Ovary (tissue), 7 donors: ENCODE measurements at regions not wholly inside any gene's neighbourhood (a gene's known extent, or its start where the extent isn't known, plus 50 kb on each side); places are given as distances from the start of the nearest gene placed in this dataset.
A peak's percentile ranks its signal among the peaks of the same experiment; 100 is the strongest.

Source experiments
- DNase-seq, 5 donors: peaks; one replicate each; pipeline ENCODE4 v3.0.0-alpha.2; 2019 to 2020
- H3K27ac ChIP-seq, 2 donors: fragments of 200-600 bp; one replicate each; pipeline versions ENCODE4 v1.5.1 to v1.8.0; 2019 to 2022
- H3K27me3 ChIP-seq: fragments of 200-600 bp; one replicate; pipeline ENCODE4 v1.8.0; 2022
- H3K36me3 ChIP-seq: fragments of 200-600 bp; sonication (generic); one replicate; pipeline ENCODE4 v1.5.1; 2019
- H3K4me1 ChIP-seq: one replicate; pipeline ENCODE4 v1.8.1; 2013; ENCODE audit warnings: mild to moderate bottlenecking, moderate library complexity; ENCODE audit not compliant: insufficient read depth
- H3K4me3 ChIP-seq: fragments of 200-600 bp; sonication (generic); one replicate; pipeline ENCODE4 v1.5.1; 2017
- H3K9me3 ChIP-seq, 2 donors: fragments of 200-600 bp in 1 of 2; sonication (generic) in 1 of 2; one replicate each; pipeline versions ENCODE4 v1.5.1 to v1.8.1; 2013 to 2019; ENCODE audit warnings: mild to moderate bottlenecking in 1 of 2, moderate library complexity in 1 of 2
- EP300 ChIP-seq: sonication (generic); formaldehyde crosslinking; IDR thresholded peaks from one replicate; pipeline ENCODE4 v1.6.1; 2017; ENCODE audit warnings: antibody characterized with exemption
- POLR2A ChIP-seq: fragments of 450-650 bp; IDR thresholded peaks from one replicate; pipeline ENCODE4 v1.6.1; 2017; ENCODE audit warnings: antibody characterized with exemption, mild to moderate bottlenecking, moderate library complexity
- WGBS, 3 donors: extraction: QIAGEN DNeasy Blood & Tissue Kit in 1 of 3; methylation state at CpG; one replicate each; pipeline versions ENCODE4 v1.1.5 to v1.1.7; 2013 to 2017; 5-methylcytosine and 5-hydroxymethylcytosine counted together
- intact Hi-C, 4 donors: fragments of 100-400 bp; cut with DNase I; formaldehyde crosslinking; loops; one replicate each; pipeline versions ENCODE4 v1.11.0 to v1.15.1; 2022 to 2023
- TF ChIP-seq, protein P1 (sequence below), 3 donors: fragments of 450-650 bp in 2 of 3; fragments of 200-600 bp in 1 of 3; IDR thresholded peaks; one replicate each; pipeline versions ENCODE4 v1.5.1 to v1.8.0; 2016 to 2022; ENCODE audit warnings: antibody characterized with exemption in 3 of 3, mild to moderate bottlenecking in 1 of 3
- donor health status: DM: no; HTN: no; CAD: no; lungs with moderate emphysema.
- donor health status: DM: no; HTN: no; CAD: no.
- donor health status: Bipolar disorder and iron deficiency.
- donor health status: DM: no; HTN: no; CAD: no.
- donor health status: DM: yes; HTN: yes; CAD: no.

DNA sequence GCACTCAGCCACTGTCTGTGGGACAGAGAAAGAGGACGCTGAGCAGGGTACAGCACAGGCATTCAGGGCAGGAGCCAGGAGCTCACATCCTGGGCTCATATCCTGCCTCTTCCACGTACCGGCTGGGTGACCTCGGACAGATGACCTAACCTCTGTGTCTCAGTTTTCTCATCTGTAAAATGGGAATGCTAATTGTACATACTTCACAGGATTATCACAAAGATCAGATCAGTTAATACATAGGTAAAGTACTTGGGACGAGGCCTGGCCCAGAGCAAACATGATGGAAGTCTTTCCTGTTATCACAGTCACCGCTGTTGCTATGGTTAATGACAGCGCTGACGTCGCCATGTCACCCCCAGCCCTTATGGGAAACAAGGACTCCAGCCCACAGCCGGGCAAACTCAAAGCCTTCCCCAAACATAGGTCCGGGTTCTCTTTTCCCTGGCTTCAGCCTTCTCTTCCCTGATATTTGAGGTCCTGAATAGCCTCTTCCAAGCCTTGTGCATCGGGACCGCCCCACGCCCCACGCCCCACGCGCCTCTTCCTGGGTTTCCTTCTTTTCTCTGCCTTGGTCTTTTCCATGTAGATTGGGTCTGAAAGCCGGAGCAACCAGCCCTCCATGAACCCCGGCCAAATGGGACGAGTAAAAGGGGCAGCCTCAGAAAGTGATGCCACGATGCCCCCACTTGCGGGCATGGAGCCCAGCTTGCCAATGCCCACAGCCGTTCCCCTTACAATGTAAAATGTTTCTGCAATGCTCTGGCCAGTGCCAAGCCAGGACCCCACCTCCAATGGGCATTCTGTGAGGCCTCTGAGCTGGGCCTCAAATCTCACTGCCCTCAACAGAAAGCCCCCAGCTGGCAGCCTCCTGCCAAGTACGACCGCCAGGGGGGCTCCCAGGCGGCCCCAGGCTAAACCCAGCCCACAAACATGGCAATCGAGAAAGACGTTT is 125.4 kb downstream of the RFLNA start:
- intact Hi-C loops, result loop anchor here in 1 of 4 donors (10.0 kb wide), 2 partner anchors 56 to 144 kb away; partner anchors contain the start of gene NCOR2
- H3K27me3 ChIP-seq, result no peaks in the 10 kb centered on the region
- H3K36me3 ChIP-seq, result no peaks in the 10 kb centered on the region
- H3K4me1 ChIP-seq, result peaks cover 18% of the 10 kb centered on the region
- H3K9me3 ChIP-seq, result no peaks in the 10 kb centered on the region
- WGBS, 3 donors, result 89 to 96% (median 92%) methylated on average over 28 of the region's 28 CpGs
- TF ChIP-seq, protein P1, sequence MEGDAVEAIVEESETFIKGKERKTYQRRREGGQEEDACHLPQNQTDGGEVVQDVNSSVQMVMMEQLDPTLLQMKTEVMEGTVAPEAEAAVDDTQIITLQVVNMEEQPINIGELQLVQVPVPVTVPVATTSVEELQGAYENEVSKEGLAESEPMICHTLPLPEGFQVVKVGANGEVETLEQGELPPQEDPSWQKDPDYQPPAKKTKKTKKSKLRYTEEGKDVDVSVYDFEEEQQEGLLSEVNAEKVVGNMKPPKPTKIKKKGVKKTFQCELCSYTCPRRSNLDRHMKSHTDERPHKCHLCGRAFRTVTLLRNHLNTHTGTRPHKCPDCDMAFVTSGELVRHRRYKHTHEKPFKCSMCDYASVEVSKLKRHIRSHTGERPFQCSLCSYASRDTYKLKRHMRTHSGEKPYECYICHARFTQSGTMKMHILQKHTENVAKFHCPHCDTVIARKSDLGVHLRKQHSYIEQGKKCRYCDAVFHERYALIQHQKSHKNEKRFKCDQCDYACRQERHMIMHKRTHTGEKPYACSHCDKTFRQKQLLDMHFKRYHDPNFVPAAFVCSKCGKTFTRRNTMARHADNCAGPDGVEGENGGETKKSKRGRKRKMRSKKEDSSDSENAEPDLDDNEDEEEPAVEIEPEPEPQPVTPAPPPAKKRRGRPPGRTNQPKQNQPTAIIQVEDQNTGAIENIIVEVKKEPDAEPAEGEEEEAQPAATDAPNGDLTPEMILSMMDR (IDR thresholded peaks at IDR 0.05), result no peak
- TF ChIP-seq EP300, result no peak
- no peak for TF ChIP-seq POLR2A
- H3K27ac ChIP-seq, result peak overlapping the region in 1 of 2 donors; percentile 86
- DNase-seq, result no peak
- H3K4me3 ChIP-seq, result peak overlapping the region; percentile 9

DNA sequence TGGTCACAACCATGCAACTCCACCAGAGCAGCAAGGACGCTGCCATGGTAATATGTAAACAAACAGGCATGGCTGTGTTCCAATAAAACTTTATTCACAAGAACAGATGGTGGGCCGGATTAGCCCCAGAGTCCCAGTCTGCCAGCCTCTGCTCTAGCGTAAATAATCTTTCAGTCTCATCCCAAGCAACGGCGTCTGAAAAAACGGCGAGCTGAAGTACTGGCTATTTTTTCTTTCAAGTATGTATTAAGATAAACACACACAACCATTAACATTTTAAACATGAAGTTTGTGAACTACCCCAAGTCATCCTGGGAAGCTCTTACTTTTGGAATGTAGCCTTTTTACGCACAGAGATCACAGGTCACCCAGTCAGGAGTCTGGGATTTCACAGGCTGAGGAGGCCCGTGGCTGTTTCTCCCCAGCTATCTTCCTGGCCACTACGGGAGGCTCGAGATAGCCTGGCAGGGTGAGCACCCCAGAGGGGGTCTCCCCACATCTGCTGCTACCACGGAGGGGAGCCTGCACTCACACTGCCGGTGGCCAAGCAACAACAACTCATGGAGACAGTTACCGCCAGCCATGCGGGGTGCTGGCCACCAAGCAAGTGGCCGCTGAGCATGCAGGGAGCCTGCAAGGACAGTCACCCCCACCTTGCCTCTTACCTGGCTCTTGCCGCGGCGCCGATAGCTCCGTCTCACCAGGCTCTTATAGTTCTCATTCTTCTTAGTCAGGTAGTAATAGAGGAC is 124.6 kb downstream of the RFLNA start:
- Histone ChIP-seq H3K4me1 (peaks cover 18% of the 10 kb centered on the region), H3K9me3 (no peaks in the 10 kb centered on the region), H3K4me3 (no peak overlapping the region), H3K36me3 (no peaks in the 10 kb centered on the region), H3K27me3 (no peaks in the 10 kb centered on the region), H3K27ac (no peak overlapping the region)
- 84 to 85% (median 84%) methylated on average over 21 of the region's 21 CpGs for WGBS, 3 donors
- no peak for DNase-seq
- intact Hi-C loops, result loop anchor here in 1 of 4 donors (10.0 kb wide), 2 partner anchors 55 to 145 kb away; partner anchors contain the start of gene NCOR2
- no peak for TF ChIP-seq EP300
- TF ChIP-seq, protein P1 (IDR thresholded peaks at IDR 0.05), result no peak
- TF ChIP-seq POLR2A, result no peak

DNA sequence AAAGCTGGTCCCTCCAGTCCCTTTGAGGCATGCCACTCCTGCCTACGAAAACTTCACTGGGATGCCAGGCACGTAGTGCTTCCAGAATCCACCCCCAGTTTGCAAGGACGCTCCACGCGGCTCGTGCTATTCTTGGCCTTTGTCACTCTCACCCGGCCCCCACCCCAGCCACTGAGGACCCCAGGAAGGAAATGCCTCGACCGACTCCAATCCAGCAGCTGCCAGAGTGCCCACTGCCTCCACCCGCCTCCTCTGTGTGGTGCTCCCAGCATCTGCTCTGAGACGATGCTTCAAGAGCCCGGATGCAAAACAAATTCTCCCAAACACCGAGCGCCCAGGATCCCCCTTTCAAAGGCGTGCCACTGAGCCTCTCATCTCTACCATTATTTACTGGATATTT is 123.9 kb downstream of the RFLNA start:
- DNase-seq, result no peak
- intact Hi-C loops, result no loop called here
- Histone ChIP-seq H3K9me3 (no peaks in the 10 kb centered on the region), H3K27me3 (no peaks in the 10 kb centered on the region), H3K36me3 (no peaks in the 10 kb centered on the region), H3K4me1 (peaks cover 16% of the 10 kb centered on the region), H3K4me3 (no peak overlapping the region), H3K27ac (no peak overlapping the region)
- TF ChIP-seq, protein P1 (IDR thresholded peaks at IDR 0.05), result no peak
- TF ChIP-seq EP300 (no peak), POLR2A (no peak)
- 87 to 92% (median 91%) methylated on average over 15 of the region's 15 CpGs for WGBS, 3 donors

DNA sequence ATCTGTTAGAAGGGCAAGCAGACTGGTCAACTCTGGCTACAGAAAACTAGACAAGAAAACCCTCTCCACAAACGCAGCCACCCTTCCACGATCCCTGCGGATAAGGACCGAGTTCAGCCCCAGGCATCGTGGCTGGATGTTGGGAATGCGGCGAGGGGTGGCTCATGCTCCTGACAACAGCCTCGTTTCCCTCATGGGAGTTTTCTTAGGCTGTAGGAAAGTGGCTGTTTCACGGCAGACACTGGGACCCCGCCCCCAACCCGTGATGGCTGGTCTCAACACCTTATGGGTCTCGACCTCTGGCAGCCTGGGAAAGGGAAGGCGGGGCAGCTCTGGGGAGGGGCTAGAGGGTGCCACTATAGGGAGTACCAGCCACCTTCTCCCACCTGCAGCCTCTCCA is 123.3 kb downstream of the RFLNA start:
- no peak for DNase-seq
- intact Hi-C loops, result no loop called here
- Histone ChIP-seq H3K4me3 (no peak overlapping the region), H3K27me3 (no peaks in the 10 kb centered on the region), H3K4me1 (peaks cover 14% of the 10 kb centered on the region), H3K9me3 (no peaks in the 10 kb centered on the region), H3K36me3 (no peaks in the 10 kb centered on the region), H3K27ac (no peak overlapping the region)
- TF ChIP-seq EP300 (no peak), POLR2A (no peak)
- TF ChIP-seq, protein P1 (IDR thresholded peaks at IDR 0.05), result no peak
- WGBS, 3 donors, result 90 to 94% (median 93%) methylated on average over 12 to 13 of the region's 13 CpGs
